Head of caudate nucleus (tissue), 42 donors: ENCODE measurements at regions not wholly inside any gene's neighbourhood (a gene's known extent, or its start where the extent isn't known, plus 50 kb on each side); places are given as distances from the start of the nearest gene placed in this dataset.

Source experiments
- DNase-seq, 42 donors: peaks; one replicate each; pipeline versions ENCODE4 v3.0.0 to v3.0.0-alpha.2; 2020 to 2021; ENCODE audit warnings: mixed read lengths in 7 of 42
- intact Hi-C: fragments of 100-400 bp; cut with DNase I; formaldehyde crosslinking; loops from one replicate; pipeline ENCODE4 v1.15.0; 2022

GRCh38 chr3:103613397-103614156 is 1178.8 kb downstream of the ZPLD1 start:
- no peak for DNase-seq
- intact Hi-C loops = no loop called here

- no peak for DNase-seq
- intact Hi-C loops = no loop called here
These were observed 1179.9 kb downstream of the ZPLD1 start for GRCh38 chr3:103614719-103615118.

DNA sequence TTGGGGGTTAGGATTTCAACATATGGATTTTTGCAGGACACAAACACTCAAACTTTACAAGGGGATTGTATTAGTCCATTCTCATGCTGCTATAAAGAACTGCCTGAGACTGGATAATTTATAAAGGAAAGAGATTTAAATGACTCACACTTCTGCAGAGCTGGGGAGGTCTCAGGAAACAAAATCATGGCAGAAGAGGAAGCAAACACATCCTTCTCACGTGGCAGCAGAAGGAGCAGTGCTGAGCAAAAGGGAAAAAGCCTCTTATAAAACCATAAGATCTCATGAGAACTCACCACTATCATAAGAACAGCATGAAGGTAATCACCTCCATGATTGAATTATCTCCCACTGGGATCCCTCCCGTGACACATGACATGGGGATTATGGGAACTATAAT is 1183.1 kb downstream of the ZPLD1 start:
- DNase-seq = no peak
- intact Hi-C loops = no loop called here

DNA sequence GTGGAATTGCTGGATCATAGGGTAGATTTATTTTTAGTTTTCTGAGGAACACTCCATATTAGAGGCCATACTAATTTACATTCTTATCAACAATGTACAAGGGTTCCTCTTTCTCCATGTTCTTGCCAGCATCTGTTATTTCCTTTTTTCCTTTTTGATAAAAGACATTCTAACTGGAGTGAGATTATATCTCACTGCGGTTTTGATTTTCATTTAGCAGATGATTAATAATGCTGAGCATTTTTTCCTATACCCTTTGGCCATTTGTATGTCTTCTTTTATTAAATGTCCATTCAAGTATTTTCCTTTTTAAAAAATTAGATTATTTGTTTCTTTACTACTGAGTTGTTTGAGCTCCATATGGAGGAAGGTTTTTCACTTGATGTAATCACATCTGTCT is 1189.5 kb downstream of the ZPLD1 start:
- no peak for DNase-seq
- intact Hi-C loops = no loop called here

DNA sequence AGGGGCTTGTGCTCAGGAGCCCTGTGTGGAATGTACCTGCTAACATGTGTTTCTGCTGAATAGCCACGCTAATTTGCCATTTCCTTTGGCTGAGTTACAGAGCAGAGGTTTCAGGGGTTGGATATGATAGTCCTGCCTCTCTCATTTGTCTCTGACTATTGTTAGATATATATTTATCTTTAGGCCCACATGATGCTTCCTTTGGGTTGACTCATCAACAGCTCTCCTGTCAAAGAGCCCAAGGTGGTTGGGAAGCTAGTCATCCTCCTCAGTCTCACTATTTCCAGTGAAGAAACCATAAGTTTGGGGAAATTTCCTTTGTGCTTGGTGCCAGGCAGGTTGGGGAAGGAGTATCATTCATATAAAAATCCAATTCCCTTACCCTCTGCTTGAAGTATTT is 1194.6 kb downstream of the ZPLD1 start:
- intact Hi-C loops = no loop called here
- no peak for DNase-seq

- intact Hi-C loops = no loop called here
- DNase-seq = no peak
These were observed 1209.6 kb downstream of the ZPLD1 start for GRCh38 chr3:103644450-103644849.

DNA sequence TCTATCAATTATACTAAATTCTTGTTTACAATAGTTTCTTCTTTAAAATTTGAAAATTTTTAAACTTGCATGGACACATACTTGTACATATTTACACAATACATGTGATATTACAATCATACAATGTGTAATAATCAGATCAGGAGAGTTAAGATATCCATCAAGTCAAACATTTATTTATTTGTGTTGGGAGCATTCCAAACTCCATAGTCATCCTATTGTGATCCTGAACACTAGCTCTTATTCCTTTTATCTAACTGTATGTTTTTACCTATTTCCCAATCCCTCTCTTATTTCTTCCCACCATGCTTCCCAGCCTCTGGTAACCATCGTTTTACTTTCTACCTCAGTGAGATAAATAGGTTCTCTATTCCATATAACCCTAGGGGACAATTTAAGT is 1219.2 kb downstream of the ZPLD1 start:
- DNase-seq = no peak
- intact Hi-C loops = no loop called here

- intact Hi-C loops = no loop called here
- no peak for DNase-seq
These were observed 1222.9 kb downstream of the ZPLD1 start for GRCh38 chr3:103657756-103658155.

DNA sequence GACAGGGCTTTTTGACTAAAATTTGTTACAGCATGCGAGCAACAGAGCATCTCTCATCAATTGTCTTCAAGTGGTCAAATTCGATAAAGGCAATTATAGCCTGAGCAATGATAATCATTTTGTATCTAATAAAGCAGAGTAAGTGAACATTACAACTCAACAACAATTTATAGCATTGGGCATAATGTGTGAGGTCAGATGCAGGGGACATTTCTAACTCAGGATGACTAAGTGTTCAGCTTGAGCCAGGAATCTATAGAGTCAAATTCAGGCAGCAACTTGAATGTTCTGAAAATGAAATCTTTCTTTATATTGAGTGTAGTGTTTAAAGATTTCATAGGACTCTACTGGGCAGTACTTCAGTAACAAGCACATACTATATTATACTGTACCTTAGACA is 1226.0 kb downstream of the ZPLD1 start:
- intact Hi-C loops = no loop called here
- no peak for DNase-seq

DNA sequence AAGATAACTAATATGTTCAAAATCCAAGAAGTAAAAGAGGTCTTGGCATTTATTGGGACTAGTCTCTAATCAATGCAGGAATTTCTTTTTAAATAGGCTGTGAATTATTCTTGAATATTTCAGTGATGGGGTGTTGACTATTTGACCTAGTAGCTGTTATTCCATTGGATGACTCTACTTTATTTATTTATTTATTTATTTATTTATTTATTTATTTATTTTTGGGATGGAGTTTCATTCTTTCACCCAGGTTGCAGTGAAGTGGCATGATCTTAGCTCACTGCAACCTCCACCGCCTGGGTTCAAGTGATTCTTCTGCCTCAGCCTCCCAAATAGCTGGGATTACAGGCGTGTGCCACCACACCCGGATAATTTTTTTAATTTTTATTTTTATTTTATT is 1227.8 kb downstream of the ZPLD1 start:
- DNase-seq = no peak

DNA sequence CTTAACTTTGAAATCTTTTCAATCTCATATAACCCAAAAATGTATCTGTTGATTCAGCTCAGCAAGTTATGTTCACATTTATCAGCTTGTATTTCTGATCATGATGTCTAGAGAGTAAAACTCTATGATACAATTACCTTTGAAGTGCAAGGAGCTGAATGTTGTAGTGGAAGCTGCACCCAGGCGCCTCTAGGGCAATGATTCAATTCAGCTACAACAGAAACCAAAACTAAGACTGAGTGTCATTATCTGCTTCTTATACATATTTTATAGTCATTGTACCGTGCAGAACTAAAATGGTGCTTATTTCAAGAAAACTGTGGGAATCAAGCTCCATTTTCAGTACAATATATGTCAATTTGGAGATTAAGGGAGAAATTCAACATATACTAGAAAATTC is 1237.5 kb downstream of the ZPLD1 start:
- intact Hi-C loops = no loop called here
- no peak for DNase-seq

More for the DNA sequence above, 1227.8 kb downstream of the ZPLD1 start:
- intact Hi-C loops = no loop called here

DNA sequence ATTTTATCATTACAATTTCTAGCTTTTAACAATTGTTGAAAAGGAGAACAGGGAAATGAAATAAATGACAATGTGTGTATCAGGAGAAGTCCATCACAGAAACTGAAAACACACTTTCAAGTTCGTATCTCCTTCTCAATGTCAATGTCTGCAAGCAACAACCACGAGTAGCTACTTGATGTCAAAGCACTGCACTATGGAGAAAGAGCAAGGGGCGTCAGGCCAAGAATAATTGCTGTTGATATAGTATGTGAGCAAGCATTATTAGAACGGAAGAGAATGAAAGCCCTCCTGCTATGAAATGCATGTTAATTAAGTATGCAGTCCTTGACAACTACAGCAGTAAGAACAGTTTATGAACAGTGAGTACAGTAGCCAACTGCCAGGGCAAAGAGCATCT is 1250.1 kb downstream of the ZPLD1 start:
- intact Hi-C loops = no loop called here
- DNase-seq = no peak

DNA sequence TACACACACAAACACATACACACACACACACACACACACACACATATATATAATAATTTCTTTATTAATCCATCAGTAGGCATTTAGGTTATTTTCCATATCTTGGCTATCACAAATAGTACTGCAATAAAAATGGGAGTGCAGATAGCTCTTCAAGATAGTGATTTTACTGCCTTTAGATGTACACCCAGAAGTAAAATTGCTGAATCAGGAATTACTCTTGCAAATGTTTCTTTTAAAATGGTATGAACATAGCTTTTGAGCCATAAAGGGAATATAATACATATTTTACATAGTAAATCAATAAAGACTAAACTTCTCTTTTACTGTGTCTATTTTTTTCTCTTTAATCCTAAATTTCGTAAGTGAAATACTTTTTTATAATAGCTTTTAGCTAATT is 1251.1 kb downstream of the ZPLD1 start:
- intact Hi-C loops = no loop called here
- DNase-seq = no peak

GRCh38 chr3:103690536-103690935 is 1255.7 kb downstream of the ZPLD1 start:
- intact Hi-C loops = no loop called here
- no peak for DNase-seq

DNA sequence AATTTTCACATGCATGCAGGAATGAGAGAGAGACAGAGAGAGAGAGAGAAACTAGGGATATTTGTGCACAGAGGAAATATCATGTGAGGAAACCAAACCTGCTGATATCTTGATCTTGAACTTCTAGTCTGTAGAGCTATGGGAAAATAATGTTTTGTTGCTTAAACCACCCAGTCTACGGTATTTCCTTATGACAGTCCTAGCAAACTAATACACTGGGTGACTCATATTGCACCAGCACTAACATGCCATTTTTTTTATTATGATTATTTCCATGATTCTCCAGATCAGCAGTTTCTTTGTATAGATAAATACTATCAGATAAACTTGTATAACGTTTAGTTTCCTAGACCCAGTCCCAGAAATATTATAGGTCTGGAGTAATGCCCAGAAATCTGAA is 1259.0 kb downstream of the ZPLD1 start:
- DNase-seq = no peak
- intact Hi-C loops = no loop called here

DNA sequence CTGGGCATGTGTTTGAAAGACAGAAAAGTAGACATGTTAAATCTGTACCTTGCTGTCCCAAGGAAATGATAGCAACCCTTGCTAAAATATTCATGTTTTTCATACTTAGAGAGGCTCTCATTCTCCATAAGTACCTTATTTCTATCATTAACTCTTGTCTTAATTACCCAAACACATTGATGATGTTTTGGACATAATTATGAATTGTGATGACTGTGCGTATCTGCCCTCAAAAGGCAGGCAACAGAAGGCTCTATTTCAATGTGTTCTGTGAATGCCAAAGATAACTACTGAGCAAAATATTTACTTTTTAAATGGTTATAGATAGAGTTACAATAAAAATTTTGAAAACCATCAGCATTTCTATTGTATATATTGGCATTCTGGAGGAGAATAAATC is 1263.8 kb downstream of the ZPLD1 start:
- intact Hi-C loops = no loop called here

DNA sequence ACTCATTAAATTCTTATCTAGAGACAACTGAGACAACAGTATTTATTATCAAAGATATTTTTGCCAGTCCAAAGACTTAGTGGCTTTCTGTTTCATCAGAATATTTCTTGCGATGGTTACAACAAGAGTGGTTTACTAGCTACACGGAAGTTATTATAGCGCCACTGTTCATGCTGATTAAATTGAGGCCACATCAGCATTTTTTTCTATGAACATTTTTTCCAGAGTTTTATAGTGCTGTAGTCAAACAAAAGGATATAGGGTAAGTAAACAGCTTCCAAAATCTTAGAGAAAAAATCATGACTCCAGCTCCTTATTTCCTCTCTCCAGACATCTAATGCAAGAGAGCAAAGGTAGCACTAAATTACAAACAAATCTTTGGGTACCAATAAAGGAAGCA is 1264.4 kb downstream of the ZPLD1 start:
- intact Hi-C loops = no loop called here
- no peak for DNase-seq

More for the DNA sequence above, 1263.8 kb downstream of the ZPLD1 start:
- no peak for DNase-seq

DNA sequence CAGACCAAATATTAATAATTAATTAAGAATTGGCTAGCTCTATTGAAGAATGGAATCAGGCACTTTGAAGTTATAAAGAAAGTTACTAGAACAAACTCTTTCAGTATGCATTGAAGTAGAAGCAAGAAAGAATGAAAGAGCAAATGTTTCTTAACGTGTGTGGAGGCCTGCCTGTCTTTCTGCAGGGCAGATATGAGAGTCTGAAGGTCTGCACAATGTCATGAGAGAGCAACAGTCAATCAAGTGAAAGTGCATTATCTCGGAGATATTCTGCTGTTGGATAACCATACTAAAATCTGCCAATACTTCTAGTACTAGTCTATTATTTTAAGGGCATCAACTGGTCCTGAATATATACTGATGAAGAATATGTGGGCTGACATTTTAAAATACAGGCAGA is 1270.8 kb downstream of the ZPLD1 start:
- no peak for DNase-seq
- intact Hi-C loops = no loop called here

GRCh38 chr3:103706671-103707070 is 1271.9 kb downstream of the ZPLD1 start:
- intact Hi-C loops = no loop called here

DNA sequence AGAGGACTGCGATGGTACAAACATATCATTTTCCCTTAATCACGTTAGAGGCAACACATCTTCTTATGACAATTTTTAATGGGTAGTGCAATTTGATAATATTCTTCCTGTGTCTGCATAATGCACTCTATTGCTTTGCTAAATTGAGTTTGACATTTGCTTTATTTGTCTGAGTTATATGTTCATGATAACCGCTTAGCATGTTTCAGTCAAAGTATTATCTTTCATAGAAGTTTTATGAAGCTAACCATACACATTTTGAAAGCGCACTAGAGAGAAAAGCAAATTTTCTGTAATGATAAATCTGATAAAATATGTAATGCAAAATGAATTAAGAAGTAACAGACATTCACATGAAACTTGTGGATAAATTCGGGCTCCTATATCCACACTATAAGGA is 1276.9 kb downstream of the ZPLD1 start:
- no peak for DNase-seq
- intact Hi-C loops = no loop called here

More at GRCh38 chr3:103706671-103707070, 1271.9 kb downstream of the ZPLD1 start:
- no peak for DNase-seq

- no peak for DNase-seq
- intact Hi-C loops = no loop called here
These were observed 1277.6 kb downstream of the ZPLD1 start for GRCh38 chr3:103712320-103713008.
